Astrocyte (in vitro differentiated cells and primary cell): ENCODE measurements at regions not wholly inside any gene's neighbourhood (a gene's known extent, or its start where the extent isn't known, plus 50 kb on each side); places are given as distances from the start of the nearest gene placed in this dataset.
A peak's percentile ranks its signal among the peaks of the same experiment; 100 is the strongest.

Experiments used
- DNase-seq: peaks from one replicate; pipeline ENCODE4 v3.0.0-alpha.2; 2010; ENCODE audit warnings: low read depth
- FAIRE-seq: peaks from 2 replicates; lab custom pipeline; 2011; peaks lifted over from hg19 to GRCh38; lab: Jason Lieb, UNC
- H2AFZ ChIP-seq: 2 replicates; pipeline ENCODE4 v1.6.0; 2012; ENCODE audit warnings: low read depth, low read length, inconsistent platforms
- H3K27ac ChIP-seq: 2 replicates; pipeline ENCODE4 v1.5.1; 2011; ENCODE audit warnings: low read depth, low read length, inconsistent platforms
- H3K27me3 ChIP-seq: 2 replicates; pipeline ENCODE4 v1.6.0; 2011; ENCODE audit warnings: low read length, inconsistent platforms; ENCODE audit not compliant: insufficient read depth
- H3K36me3 ChIP-seq: 2 replicates; pipeline ENCODE4 v1.5.1; 2011; ENCODE audit warnings: low read length, inconsistent platforms; ENCODE audit not compliant: insufficient read depth
- H3K4me1 ChIP-seq: 2 replicates; pipeline ENCODE4 v1.5.1; 2011; ENCODE audit warnings: low read length, inconsistent platforms; ENCODE audit not compliant: insufficient read depth
- H3K4me2 ChIP-seq: 2 replicates; pipeline ENCODE4 v1.6.0; 2012; ENCODE audit warnings: low read length, inconsistent platforms
- H3K4me3 ChIP-seq: 2 replicates; pipeline ENCODE4 v1.5.1; 2011; ENCODE audit warnings: low read depth, mild to moderate bottlenecking, low read length, inconsistent platforms; ENCODE audit not compliant: insufficient read depth
- H3K79me2 ChIP-seq: 2 replicates; pipeline ENCODE4 v1.6.0; 2012; ENCODE audit warnings: mild to moderate bottlenecking, low read length, inconsistent platforms; ENCODE audit not compliant: insufficient read depth
- H3K9ac ChIP-seq: 2 replicates; pipeline ENCODE4 v1.6.0; 2012; ENCODE audit warnings: mild to moderate bottlenecking, low read length, inconsistent platforms
- H3K9me3 ChIP-seq: 2 replicates; pipeline ENCODE4 v1.5.1; 2012; ENCODE audit warnings: low read depth, mild to moderate bottlenecking, low read length, inconsistent platforms; ENCODE audit not compliant: insufficient read depth
- H4K20me1 ChIP-seq: 2 replicates; pipeline ENCODE4 v1.6.0; 2012; ENCODE audit warnings: low read length, inconsistent platforms; ENCODE audit not compliant: insufficient read depth
- H3K27ac Mint-ChIP-seq: one replicate; pipeline ENCODE4 v1.8.0; 2021; ENCODE audit warnings: mild to moderate bottlenecking, mixed read lengths; ENCODE audit not compliant: unreplicated experiment
- H3K27me3 Mint-ChIP-seq: one replicate; pipeline ENCODE4 v1.8.0; 2021; ENCODE audit warnings: low read depth, mixed read lengths; ENCODE audit not compliant: unreplicated experiment
- H3K36me3 Mint-ChIP-seq: one replicate; pipeline ENCODE4 v1.8.0; 2021; ENCODE audit warnings: low read depth, mixed read lengths; ENCODE audit not compliant: unreplicated experiment
- H3K4me1 Mint-ChIP-seq: one replicate; pipeline ENCODE4 v1.8.0; 2021; ENCODE audit warnings: low read depth, mixed read lengths; ENCODE audit not compliant: unreplicated experiment
- H3K4me3 Mint-ChIP-seq: one replicate; pipeline ENCODE4 v1.8.0; 2021; ENCODE audit warnings: mild to moderate bottlenecking, moderate library complexity, mixed read lengths; ENCODE audit not compliant: unreplicated experiment
- H3K9me3 Mint-ChIP-seq: one replicate; pipeline ENCODE4 v1.8.0; 2021; ENCODE audit warnings: mild to moderate bottlenecking, mixed read lengths; ENCODE audit not compliant: unreplicated experiment
- EZH2 ChIP-seq: IDR thresholded peaks from 2 replicates; pipeline ENCODE4 v1.6.1; 2012; ENCODE audit warnings: mild to moderate bottlenecking, low read length, inconsistent platforms; ENCODE audit not compliant: insufficient read depth
- TF ChIP-seq, protein P1 (sequence below): IDR thresholded peaks from 2 replicates; pipeline ENCODE4 v1.5.1; 2011; ENCODE audit warnings: low read depth, mild to moderate bottlenecking, inconsistent platforms, low read length, moderate library complexity; ENCODE audit not compliant: insufficient read depth

DNA sequence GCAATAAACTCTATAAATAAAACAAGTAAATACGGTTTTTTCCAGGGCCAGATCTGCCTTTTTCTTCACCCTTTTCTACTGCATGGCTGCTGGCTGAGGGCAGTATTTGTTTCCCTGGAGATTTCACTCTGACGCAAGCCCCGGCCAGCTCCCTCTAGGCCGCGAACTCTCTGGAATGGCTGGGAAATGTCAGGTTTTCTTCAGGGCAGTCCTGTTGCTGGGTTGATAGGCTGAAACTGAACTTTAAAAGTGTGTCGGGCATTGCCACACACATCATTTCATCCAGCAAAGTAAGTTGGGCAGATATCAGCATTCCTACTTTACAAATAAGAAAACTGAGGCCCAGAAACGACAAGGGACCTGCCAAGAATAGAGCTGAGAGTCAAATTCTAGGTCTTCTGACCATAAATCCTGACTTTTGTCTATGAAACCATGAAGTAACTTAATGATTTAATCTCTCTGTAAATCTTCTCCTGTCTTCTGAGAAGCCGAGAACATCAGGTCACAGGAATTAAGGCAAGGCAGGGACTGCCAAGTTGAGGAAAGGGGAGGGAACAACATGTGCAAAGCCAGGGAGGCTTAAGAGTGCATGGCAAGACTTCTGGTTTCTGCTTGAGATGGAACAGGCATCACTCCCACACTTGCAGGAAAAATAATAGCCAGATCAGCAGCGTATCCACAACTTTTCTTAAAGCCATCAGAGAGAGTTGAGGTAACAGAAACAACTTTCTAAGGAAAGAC is 205.0 kb upstream of the CCDC196 start:
- Mint-ChIP-seq H3K9me3 (peaks cover 4% of the 10 kb centered on the region), H3K27me3 (no peaks in the 10 kb centered on the region), H3K4me1 (peaks cover 4% of the 10 kb centered on the region), H3K4me3 (no peak overlapping the region), H3K27ac (no peak overlapping the region), H3K36me3 (no peaks in the 10 kb centered on the region)
- no peak overlapping the region for H3K4me3 ChIP-seq
- no peaks in the 10 kb centered on the region for H3K79me2 ChIP-seq
- no peaks in the 10 kb centered on the region for H4K20me1 ChIP-seq
- no peak overlapping the region for H3K4me2 ChIP-seq
- DNase-seq (no peak), FAIRE-seq (no peak)
- no peak overlapping the region for H3K9ac ChIP-seq
- H3K4me1 ChIP-seq: no peaks in the 10 kb centered on the region
- H3K9me3 ChIP-seq: no peaks in the 10 kb centered on the region
- no peak overlapping the region for H3K27ac ChIP-seq
- no peaks in the 10 kb centered on the region for H3K27me3 ChIP-seq
- no peaks in the 10 kb centered on the region for H3K36me3 ChIP-seq
- TF ChIP-seq, protein P1, sequence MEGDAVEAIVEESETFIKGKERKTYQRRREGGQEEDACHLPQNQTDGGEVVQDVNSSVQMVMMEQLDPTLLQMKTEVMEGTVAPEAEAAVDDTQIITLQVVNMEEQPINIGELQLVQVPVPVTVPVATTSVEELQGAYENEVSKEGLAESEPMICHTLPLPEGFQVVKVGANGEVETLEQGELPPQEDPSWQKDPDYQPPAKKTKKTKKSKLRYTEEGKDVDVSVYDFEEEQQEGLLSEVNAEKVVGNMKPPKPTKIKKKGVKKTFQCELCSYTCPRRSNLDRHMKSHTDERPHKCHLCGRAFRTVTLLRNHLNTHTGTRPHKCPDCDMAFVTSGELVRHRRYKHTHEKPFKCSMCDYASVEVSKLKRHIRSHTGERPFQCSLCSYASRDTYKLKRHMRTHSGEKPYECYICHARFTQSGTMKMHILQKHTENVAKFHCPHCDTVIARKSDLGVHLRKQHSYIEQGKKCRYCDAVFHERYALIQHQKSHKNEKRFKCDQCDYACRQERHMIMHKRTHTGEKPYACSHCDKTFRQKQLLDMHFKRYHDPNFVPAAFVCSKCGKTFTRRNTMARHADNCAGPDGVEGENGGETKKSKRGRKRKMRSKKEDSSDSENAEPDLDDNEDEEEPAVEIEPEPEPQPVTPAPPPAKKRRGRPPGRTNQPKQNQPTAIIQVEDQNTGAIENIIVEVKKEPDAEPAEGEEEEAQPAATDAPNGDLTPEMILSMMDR: no peak
- TF ChIP-seq EZH2: no peak
- H2AFZ ChIP-seq: no peak overlapping the region

DNA sequence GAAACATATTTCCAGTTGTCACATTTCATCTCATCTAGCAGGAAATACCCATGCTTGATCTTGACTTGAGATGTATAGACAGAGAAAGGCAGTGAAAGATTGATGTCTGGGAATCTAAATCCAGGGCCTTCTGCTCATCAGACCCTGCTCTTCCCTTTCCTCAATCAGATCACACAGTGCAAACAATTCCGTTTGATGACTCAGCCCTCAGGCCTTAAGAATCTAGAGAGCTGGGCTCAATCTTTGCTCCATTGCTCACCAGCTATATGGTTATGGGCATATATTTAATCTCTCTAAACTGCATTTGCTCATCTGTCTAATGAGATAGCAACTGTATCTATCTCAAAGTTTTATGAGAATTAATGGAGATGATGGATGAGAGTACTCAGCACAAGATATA is 201.8 kb upstream of the CCDC196 start:
- H3K4me1 ChIP-seq: no peaks in the 10 kb centered on the region
- TF ChIP-seq, protein P1: no peak
- no peak for TF ChIP-seq EZH2
- no peak overlapping the region for H3K4me3 ChIP-seq
- no peak overlapping the region for H3K4me3 Mint-ChIP-seq
- H3K27me3 Mint-ChIP-seq: no peaks in the 10 kb centered on the region
- no peak for FAIRE-seq
- H3K9me3 ChIP-seq: no peaks in the 10 kb centered on the region
- H3K9me3 Mint-ChIP-seq: peaks cover 8% of the 10 kb centered on the region
- H3K36me3 ChIP-seq: no peaks in the 10 kb centered on the region
- no peaks in the 10 kb centered on the region for H3K36me3 Mint-ChIP-seq
- H4K20me1 ChIP-seq: no peaks in the 10 kb centered on the region
- H3K27ac ChIP-seq: no peak overlapping the region
- H3K4me2 ChIP-seq: no peak overlapping the region
- H3K79me2 ChIP-seq: no peaks in the 10 kb centered on the region
- H3K9ac ChIP-seq: no peak overlapping the region
- peak; percentile 22 for DNase-seq
- H3K27me3 ChIP-seq: no peaks in the 10 kb centered on the region
- H3K27ac Mint-ChIP-seq: no peak overlapping the region
- H2AFZ ChIP-seq: no peak overlapping the region
- peaks cover 4% of the 10 kb centered on the region for H3K4me1 Mint-ChIP-seq

DNA sequence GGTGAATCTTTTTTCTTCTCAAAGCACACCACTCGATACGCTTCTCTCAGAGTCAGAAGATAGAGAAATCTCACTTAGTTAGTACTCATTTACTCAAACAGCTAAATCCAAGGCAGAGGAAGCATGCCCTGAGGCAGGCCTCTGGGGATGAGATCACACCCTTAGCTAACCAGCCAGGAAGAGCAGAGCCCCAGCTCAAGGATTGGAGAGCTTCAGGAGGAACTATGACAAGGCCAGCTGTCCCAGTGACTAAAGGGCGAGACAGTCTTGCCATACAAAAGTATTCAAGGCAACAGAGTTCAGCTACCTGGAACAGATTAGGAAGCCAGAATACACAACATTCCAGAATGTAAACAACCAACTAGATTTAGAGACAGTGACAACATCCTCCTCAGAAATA is 197.7 kb upstream of the CCDC196 start:
- peak overlapping the region; percentile 44 for H3K27ac Mint-ChIP-seq
- FAIRE-seq: no peak

More for the DNA sequence above, 197.7 kb upstream of the CCDC196 start:
- H3K27ac ChIP-seq: no peak overlapping the region
- Mint-ChIP-seq H3K9me3 (peaks cover 8% of the 10 kb centered on the region), H3K4me1 (peaks cover 4% of the 10 kb centered on the region), H3K27me3 (no peaks in the 10 kb centered on the region), H3K36me3 (no peaks in the 10 kb centered on the region), H3K4me3 (no peak overlapping the region)
- DNase-seq: no peak
- no peak overlapping the region for H3K4me2 ChIP-seq
- no peaks in the 10 kb centered on the region for H3K9me3 ChIP-seq
- no peak overlapping the region for H3K4me3 ChIP-seq
- H3K36me3 ChIP-seq: no peaks in the 10 kb centered on the region
- TF ChIP-seq, protein P1: no peak
- no peak for TF ChIP-seq EZH2
- no peaks in the 10 kb centered on the region for H4K20me1 ChIP-seq
- no peak overlapping the region for H2AFZ ChIP-seq
- no peak overlapping the region for H3K9ac ChIP-seq
- no peaks in the 10 kb centered on the region for H3K79me2 ChIP-seq
- no peaks in the 10 kb centered on the region for H3K4me1 ChIP-seq
- H3K27me3 ChIP-seq: no peaks in the 10 kb centered on the region
